Cardiac septum (tissue), 1 donor: ENCODE measurements at regions not wholly inside any gene's neighbourhood (a gene's known extent, or its start where the extent isn't known, plus 50 kb on each side); places are given as distances from the start of the nearest gene placed in this dataset.
"Not testable (repeated sequence)": the region's sequence is repeated elsewhere in the genome, so short reads cannot be mapped to it uniquely, and the experiment has no call there.

ENCODE experiments used
- DNase-seq: peaks from one replicate; pipeline ENCODE4 v3.0.0-alpha.2; 2020; ENCODE audit warnings: low spot score
- intact Hi-C: fragments of 100-400 bp; cut with DNase I; formaldehyde crosslinking; loops from one replicate; pipeline ENCODE4 v1.14.0; 2022
- donor health status: DM: no; HTN: no; CAD: no.

DNA sequence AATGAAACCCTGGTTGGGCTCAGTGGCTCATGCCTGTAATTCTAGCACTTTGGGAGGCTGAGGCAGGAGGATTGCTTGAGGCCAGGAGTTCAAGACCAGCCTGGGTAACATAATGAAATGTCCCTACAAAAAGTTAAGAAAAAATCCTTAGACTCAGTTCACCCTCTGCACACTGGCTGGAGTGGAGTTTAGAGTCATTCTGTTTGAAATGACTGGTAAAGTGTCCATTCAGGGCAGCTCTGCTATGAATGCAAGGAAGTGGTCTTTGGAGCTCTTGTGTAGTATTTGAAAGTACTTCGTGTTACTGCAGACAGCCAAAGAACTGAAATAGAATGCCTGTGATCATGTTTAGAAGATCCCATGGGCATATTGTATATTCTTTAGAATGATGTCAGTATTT, 466.5 kb downstream of the PCNX1 start:
- intact Hi-C loops: no loop called here
- no peak for DNase-seq

GRCh38 chr14:71374989-71375388, 467.7 kb downstream of the PCNX1 start:
- intact Hi-C loops: no loop called here

GRCh38 chr14:71377099-71377498, 469.8 kb downstream of the PCNX1 start:
- DNase-seq: no peak
- intact Hi-C loops: no loop called here

More at GRCh38 chr14:71374989-71375388, 467.7 kb downstream of the PCNX1 start:
- DNase-seq: no peak

DNA sequence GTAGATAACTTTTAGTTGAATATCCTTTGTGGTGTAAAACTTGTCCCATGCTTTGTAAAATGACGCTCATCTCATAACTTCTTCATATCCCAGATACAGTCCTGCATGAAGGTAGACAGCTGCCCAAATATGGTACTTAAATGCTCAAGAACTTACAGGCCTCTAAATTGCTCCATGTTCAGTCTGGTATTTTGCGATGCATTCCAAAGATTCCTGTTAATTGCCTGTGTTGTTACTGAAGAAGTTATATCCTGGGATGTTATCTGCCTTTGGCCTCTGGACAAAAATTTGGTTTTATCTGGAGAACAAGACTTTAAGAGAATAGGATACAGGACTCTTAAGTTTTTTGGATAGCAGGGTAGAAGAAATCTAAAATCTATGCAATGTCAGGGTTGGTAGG, 473.0 kb downstream of the PCNX1 start:
- intact Hi-C loops: no loop called here

GRCh38 chr14:71381814-71382213, 474.6 kb downstream of the PCNX1 start:
- intact Hi-C loops: no loop called here
- DNase-seq: no peak

More for the DNA sequence above, 473.0 kb downstream of the PCNX1 start:
- no peak for DNase-seq

GRCh38 chr14:71382315-71382714, 475.1 kb downstream of the PCNX1 start:
- intact Hi-C loops: no loop called here
- DNase-seq: no peak

GRCh38 chr14:71383510-71383909, 476.3 kb downstream of the PCNX1 start:
- no peak for DNase-seq
- intact Hi-C loops: no loop called here

DNA sequence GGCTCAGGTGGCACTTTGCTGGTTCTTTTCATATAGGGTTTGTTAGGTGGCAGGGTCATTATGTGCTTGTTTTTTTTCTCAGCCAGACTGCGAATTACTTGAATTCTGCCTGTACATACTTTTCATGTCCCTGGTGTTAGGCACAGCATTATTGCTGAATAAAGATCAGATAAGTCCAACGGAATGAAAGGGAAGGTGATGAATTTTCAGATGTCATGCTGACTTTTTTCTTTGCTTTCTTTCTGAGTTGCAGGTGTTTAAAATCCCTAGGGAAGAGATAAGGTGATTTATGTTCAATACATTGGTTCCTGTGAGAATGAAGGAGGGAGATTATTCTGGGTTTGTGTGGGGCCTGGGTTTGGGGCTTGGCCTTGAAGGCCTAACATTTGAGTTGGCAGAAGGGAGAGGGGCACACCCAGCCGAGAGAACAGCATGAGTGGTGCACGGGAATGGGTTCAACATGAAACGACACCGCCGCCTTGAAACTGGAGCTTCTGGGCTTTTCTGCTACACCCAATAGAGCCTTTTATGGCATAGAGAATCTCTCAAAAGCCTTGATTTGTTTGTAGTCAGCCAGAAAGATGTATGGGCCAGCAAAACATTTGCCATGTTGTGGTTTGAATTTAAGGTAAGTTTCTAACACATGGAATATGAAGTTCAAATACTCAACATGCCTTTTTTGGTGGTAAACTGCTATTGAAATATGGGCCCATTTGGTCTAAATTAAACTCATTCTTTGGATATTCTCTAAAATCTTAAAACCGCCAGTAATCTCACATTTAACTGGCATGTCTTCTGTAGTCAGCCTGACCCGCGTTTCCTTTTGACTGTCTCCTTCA, 477.0 kb downstream of the PCNX1 start:
- intact Hi-C loops: no loop called here
- DNase-seq: no peak

DNA sequence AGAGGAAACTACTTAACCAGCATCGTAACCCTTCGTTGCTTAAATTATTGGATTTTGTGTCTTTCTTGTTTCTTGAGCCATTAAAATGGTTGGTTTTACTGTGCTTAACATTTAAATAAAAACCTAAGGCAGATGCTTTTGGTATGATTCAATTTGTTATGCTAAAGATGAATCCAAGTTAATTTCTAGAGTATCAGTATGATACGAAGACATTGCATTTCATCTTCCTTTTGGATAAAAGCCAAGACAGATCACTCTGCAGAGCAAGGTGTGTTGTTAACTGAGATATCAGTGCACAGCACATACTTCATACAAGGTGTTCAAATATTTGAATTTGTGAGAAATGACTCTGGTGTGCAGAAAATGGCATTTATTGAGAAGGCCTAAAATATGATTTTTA, 480.5 kb downstream of the PCNX1 start:
- intact Hi-C loops: no loop called here
- DNase-seq: no peak

DNA sequence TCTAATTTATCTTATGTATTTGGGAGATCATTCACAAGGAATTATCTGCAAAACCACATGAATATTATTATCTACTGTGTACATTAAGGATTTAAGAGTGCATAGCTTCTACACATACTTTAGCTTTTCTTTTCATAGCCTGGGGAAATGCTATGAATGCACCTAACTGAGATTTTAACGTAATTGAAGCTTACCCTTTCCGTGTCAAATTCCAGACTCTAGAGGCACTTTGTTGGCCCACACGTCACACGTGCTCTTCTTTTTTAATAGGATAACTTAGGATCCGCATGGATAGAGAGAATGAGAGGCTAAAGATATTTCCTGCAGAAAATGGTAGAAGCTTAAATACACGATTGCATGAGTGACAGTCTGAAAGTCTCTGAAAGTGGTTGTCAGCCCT, 481.1 kb downstream of the PCNX1 start:
- intact Hi-C loops: no loop called here
- DNase-seq: no peak

- intact Hi-C loops: no loop called here
- no peak for DNase-seq
Observed at GRCh38 chr14:71388862-71389261, 481.6 kb downstream of the PCNX1 start.

- intact Hi-C loops: no loop called here
- DNase-seq: no peak
Observed at GRCh38 chr14:71394386-71394785, 487.1 kb downstream of the PCNX1 start.

DNA sequence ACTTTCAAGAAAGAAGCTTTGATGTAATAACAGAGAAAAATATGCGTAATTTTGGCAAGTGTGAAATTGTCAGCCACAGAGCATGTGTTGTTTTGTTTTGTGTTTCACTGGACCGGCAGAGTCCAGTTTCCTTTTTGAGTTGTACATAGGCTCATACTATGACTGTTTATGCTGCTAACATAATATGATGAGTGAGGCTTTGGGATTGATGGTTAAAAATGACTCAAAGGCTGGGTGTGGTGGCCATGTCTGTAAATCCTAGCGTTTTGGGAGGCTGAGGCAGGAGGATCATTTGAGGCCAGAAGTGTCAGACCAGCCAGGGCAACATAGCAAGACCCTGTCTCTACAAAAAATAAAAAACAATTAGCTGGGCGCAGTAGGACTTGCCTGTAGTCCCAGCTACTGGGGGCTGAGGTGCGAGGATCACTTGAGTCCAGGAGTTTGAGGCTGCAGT, 487.9 kb downstream of the PCNX1 start:
- no peak for DNase-seq
- intact Hi-C loops: no loop called here

- no peak for DNase-seq
- intact Hi-C loops: no loop called here
Observed at GRCh38 chr14:71395636-71396035, 488.4 kb downstream of the PCNX1 start.

- intact Hi-C loops: no loop called here
- no peak for DNase-seq
Observed at GRCh38 chr14:71396050-71396677, 488.9 kb downstream of the PCNX1 start.

DNA sequence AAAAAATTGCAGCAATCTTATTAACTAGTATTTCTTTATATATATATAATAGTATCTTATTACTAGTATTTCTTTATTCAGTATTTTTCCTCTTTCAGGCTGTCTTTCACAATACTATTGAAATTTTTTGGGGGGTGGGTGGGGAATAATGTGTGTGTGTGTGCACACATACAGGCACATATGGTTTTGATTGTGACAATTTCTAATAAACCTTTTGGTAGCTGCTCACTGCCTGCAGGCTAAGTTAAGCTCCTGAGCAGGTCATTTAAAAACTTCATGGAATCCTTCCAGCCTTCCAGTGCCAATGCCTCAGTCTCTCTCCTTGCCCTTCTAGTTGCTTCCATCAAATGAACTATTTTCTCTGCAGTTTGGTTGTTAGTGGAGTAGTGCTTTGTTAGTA, 490.1 kb downstream of the PCNX1 start:
- intact Hi-C loops: no loop called here
- DNase-seq: no peak

DNA sequence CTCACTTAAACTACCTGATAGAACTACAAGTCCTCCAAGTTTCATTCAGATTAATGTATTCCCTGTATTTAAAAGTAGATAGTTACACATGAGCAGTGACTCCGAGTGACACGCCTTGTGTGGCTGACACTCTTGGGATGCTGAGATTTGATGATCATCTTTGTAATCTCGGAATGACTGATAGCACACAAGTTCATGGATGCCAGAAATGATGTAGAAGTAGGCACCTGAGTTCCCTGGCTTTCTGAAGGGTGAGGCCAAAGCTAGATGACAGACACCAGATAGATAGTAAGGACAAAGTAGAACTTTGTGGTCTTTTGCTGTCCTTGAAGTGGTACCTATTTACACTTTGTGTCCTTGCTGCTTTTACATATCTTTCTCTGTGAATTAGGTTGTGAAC, 491.2 kb downstream of the PCNX1 start:
- DNase-seq: no peak
- intact Hi-C loops: no loop called here

DNA sequence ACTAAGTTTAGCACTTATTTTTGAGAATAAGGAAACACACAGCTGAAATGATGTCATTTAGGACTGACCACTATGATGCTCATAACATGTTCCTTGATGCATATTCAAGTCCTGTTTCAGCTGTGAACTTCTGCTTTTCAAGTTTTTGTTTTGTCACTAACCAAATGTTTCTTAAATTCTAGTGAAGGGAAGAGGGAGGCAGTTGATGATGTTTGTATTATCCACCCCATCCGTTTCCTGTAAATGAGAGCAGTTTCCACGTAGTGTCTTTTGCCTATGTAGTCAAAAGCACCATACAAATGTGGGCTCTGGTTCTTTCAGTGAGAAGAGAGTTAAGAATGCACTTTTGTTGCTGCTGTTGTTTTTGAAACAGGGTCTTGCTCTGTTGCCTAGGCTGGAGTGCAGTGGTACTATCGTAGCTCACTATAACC, 491.8 kb downstream of the PCNX1 start:
- DNase-seq: no peak

DNA sequence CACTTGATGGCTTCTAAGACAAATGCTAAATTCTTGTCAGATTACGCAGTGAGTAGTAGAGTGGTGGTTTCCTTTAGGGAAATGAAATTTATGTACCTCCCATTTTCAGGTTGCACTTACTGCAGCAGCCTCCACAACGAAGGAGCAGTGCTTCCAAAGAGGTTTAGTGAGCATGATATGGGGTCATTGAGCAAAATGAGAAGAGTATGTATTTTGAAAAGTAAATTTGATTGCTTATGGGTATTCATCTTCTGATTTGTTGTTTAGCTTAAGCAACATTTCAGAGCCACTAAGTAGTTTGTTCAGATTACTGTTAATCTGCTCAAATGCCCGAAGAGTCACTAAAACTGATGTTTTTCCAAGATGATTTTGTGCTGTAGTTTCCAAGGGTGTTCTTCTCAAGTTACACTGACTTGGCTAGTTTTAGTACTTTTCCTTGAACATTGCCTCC, 493.6 kb downstream of the PCNX1 start:
- no peak for DNase-seq
- intact Hi-C loops: no loop called here

More for the DNA sequence above, 491.8 kb downstream of the PCNX1 start:
- intact Hi-C loops: no loop called here

DNA sequence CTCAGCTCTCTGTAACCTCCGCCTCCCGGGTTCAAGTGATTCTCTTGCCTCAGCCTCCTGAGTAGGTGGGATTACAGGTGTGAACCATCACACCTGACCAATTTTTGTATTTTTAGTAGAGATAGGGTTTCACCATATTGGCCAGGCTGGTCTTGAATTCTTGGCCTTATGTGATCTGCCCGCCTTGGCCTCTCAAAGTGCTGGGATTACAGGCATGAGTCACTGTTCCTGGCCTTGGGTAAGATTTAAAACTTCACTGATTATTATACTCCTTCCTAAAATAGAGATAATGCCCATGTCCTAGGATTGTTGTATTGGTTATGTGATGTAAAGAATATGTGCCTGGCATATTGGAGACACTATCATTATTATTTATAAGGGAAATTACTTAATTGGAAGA, 495.2 kb downstream of the PCNX1 start:
- intact Hi-C loops, DNase-seq: not testable (repeated sequence)

DNA sequence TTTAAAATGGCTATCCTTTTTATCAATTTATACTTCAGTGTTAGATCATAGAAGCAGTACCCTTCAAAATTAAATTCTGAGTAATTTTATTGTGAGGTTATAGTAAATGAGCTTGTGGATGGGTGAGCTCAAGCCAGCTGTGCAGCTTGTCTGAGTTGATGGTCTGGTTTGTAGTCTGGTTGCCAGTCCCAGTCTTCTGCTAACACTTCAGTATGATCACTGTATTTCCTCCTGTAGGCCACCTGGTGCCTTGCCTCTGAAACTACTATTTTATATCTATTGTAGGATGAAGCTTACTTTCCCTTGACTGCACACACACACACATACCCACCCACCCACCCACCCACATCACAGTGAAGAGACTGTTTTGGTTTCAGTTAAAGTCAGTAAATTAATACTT, 496.4 kb downstream of the PCNX1 start:
- intact Hi-C loops: no loop called here
- DNase-seq: no peak
